Renal pelvis (tissue), 1 donor: ENCODE measurements at regions not wholly inside any gene's neighbourhood (a gene's known extent, or its start where the extent isn't known, plus 50 kb on each side); places are given as distances from the start of the nearest gene placed in this dataset.

Experiments
- DNase-seq: peaks from one replicate; pipeline ENCODE4 v3.0.0-alpha.2; 2013

GRCh38 chr14:38762845-38763244 lies 340.2 kb downstream of the SEC23A start:
- DNase-seq = no peak

- no peak for DNase-seq
These were observed 340.6 kb downstream of the SEC23A start for GRCh38 chr14:38762426-38762825.

- DNase-seq = no peak
These were observed 342.0 kb downstream of the SEC23A start for GRCh38 chr14:38761033-38761432.

DNA sequence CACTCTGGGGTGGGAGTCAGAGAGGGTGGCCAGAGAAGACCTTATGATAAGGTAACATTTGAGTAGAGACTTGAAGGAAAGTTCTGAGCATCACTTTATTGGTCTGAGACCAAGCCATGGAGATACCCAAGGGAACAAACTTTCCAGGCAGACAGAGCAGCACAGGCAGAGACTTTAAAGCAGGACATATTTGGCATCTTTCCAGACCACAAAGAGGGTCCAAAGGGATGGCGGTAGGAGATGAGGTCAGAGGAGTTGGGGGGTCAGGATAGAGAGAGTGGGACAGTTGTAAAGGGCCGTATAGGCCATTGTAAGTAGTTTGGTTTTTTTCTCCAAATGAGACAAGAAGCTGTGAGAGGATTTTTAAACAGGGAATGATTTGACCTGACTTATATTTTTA lies 344.4 kb downstream of the SEC23A start:
- no peak for DNase-seq

GRCh38 chr14:38755036-38755435 lies 348.0 kb downstream of the SEC23A start:
- no peak for DNase-seq

DNA sequence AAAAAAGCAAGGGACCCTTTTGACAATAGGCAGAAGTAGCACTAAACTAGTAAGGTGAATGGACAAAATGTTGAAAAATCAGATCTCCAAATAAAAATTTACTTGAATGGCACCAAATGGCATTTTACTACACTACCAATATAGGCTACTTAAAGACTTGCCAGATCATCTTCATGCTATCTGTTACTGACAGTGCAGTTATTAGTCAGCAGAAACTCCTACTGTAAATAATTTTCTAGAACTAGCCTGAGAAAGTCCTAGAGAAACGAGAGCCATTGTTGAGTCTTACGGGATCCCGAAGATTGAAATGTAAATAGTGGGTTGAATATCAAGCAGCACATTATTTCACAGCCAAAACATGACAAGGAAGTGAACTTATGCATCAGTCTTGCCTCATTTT lies 350.3 kb downstream of the SEC23A start:
- DNase-seq = no peak

DNA sequence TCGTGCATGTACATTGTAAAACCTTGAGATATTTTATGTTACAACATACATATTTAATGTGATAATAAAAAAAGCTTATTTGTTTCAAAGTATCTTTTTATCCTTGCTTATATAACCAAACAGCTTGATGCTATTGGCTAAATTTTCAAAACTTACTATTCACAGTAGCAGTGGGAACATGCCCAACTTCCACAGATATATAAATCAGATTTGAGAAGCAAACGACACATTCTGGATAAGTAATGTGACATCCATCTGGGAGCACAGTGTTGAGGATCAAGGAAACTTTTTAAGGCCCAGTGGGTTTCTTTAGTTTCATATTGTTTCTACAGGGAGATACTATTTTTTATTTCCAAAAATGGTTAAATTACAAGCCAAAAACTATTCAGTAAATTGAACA lies 350.7 kb downstream of the SEC23A start:
- no peak for DNase-seq

GRCh38 chr14:38751459-38751858 lies 351.6 kb downstream of the SEC23A start:
- no peak for DNase-seq

- DNase-seq = no peak
These were observed 353.1 kb downstream of the SEC23A start for GRCh38 chr14:38749936-38750335.

- DNase-seq = no peak
These were observed 357.2 kb downstream of the SEC23A start for GRCh38 chr14:38745861-38746260.

DNA sequence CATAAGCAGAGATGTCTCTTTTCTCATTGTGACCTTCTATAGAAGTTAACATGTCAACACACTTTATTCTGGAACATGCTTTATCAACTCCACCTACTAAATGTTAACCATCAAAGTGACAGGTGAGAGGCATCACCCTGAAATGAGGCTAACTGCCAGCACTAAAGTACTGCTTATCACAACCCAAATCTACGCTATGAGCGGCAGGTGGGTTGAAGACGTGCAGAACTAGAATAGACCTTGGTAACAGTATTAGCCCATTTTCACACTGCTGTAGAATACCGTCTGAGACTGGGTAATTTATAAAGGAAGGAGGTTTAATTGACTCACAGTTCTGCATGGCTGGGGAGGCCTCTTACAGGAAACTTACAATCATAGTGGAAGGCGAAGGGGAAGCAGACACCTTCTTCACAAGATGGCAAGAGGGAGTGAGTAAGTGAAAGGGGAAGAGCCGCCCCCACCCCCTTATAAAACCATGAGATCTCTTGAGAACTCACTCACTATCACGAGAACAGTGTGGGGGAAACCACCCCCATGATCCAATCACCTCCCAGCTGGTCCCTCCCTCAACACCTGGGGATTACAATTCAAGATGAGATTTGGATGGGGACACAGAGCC lies 359.0 kb downstream of the SEC23A start:
- DNase-seq = no peak

DNA sequence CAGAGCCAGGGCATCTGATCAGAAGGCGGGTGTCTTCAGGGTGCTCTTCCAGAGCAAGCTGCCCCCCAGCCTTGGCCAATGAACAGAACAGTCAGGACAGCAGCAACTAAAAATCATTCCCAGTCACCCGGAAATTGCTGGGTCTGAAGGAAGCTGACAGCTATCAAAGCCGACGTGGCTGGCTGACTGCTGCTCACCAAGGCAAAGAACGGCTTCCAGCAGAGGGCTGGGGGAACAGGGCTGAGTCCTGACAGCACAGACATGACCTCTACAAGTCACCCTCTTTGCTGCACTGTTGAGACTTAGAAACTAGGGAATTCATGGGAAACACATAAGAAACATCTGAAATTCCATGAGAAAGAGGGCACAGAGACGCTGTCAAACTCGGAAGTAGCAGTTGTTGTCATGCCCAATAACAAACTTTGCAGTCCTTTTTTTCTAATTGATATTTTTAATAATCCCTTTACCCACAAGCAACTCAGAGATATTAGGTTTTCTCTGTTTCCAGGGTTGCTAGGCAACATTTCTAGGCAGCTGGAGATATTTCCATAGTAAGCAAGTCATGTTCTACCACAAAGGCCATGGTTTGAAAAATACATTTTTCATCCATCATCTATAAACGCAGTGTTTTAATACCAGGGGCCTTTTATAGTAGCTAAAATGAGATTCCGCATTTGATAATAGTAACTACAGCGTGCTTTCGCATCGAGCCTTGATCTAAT lies 365.2 kb downstream of the SEC23A start:
- peak; percentile 21 for DNase-seq

GRCh38 chr14:38735005-38735404 lies 368.0 kb downstream of the SEC23A start:
- no peak for DNase-seq

DNA sequence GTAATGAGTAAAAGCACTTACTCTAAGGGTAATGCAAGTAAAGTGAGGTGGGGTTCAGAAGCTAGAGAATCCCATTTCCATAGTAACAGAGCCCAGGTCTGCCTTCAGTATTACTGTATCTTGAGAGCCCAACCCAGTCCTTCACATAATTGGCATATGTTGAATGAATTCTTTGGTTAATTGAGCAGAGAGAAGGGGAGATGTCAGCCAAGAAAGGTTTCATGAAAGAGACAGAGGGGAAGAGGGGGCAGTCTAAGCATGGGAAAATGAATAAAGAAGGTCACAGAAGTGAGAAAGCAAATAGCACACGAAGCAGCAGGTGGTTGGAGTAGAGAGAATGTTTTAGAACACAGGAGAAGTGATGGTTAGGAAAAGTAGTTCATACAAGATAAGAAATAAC lies 371.1 kb downstream of the SEC23A start:
- DNase-seq = no peak

- no peak for DNase-seq
These were observed 372.6 kb downstream of the SEC23A start for GRCh38 chr14:38730420-38730819.

DNA sequence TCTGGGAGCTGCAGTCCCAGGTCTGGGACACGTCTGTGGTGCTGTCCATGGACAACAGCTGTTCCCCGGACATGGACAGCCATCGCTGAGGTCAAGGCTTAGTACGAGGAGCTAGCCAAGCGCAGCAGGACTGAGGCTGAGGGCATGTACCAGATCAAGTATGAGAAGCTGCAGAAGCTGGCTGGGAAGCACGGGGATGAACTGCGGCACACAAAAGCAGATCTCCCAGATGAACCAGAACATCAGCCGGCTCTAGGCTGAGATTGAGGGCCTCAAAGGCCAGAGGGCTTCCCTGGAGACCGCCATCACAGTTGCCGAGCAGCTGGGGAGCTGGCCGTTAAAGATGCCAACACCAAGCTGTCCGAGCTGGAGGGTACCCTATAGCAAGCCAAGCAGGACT lies 375.3 kb downstream of the SEC23A start:
- DNase-seq = no peak

DNA sequence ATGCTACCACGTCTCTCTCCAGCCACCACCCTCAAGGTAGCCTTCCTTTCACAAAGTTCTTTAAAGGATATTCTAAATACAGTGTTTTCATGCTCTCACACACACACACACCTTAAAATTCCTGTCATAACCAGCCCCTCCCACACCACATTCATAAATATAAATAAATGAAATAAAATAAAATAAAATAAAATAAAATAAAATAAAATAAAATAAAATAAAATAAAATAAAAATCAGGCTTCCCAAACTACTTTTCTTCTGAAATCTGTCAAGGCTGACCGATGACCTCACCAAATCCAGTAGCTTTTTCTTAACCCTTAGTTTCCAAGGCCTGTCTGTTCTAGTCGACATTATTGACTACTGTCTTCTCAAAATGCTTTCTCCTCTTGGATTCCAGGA lies 378.4 kb downstream of the SEC23A start:
- no peak for DNase-seq

- DNase-seq = peak; percentile 38
These were observed 379.1 kb downstream of the SEC23A start for GRCh38 chr14:38723959-38724358.

- DNase-seq = no peak
These were observed 379.8 kb downstream of the SEC23A start for GRCh38 chr14:38723277-38723676.

DNA sequence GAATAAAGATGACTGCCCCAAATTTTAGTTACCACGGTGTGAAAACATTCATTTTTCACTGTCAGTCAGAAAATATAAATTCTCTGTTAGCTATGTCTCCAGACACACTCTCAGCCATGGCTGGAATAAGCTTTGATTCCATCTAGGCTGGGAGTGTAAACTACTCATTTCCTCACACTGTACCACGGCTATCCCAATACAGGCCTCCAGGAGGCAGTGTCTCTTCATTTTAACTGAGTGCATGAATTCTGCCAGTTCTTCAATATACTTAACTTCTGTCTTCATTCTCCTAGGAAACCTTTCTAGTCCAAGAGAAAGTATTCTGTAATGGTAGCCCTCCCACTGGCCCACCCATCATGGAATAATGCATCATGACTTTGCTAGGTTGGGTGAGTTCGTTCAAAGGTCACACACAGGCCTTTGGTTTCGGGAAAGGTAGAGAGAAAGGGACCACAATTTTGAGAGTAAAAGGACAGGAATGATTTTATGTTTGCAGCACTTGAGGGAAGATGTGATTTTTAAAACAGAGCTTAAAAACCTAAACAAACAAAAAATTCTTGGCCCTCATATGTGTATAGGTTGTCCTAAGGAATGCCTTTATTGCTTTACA lies 381.1 kb downstream of the SEC23A start:
- peak; percentile 58 for DNase-seq

DNA sequence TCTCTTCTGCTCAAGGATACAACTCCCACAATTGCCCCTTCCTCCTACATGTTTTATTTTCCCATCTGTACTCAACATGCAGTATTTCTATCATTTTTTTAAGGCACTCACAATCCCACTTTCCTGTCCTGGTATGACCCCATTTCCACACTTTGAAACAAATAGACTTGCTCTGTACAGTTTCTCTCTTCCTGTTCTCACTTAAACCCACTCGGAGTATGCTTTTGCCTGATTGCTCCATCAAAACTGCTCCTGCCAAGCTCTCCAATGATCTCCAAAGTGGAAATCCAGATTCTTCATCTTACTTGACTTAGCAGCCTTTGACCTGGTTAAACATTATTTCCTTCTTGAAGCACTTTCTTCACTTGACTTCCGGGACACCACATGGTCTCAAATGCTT lies 384.5 kb downstream of the SEC23A start:
- DNase-seq = no peak

GRCh38 chr14:38716926-38717325 lies 386.1 kb downstream of the SEC23A start:
- peak; percentile 11 for DNase-seq

GRCh38 chr14:38710881-38711280 lies 392.2 kb downstream of the SEC23A start:
- DNase-seq = no peak

GRCh38 chr14:38710196-38710595 lies 392.8 kb downstream of the SEC23A start:
- no peak for DNase-seq
